ENCODE measurements at regions not wholly inside any gene's neighbourhood (a gene's known extent, or its start where the extent isn't known, plus 50 kb on each side); places are given as distances from the start of the nearest gene placed in this dataset.

DNA sequence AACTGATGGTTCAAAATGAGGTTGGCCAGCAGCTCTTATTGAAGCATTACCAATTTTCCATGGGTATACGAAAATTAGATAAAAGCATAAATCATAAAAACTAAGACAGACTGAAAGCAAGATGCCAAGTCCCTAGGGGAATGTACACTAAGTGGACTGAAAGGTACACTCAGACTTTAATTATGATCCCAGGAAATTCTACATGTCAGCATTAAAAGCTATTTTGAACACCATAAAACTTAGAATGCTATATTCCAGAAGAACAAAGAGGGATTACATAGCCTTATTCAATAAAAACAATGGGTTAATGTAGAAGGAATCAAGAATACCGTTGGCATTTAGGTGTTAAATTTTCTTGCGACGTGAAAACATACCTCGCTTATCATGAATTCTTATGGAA, 558.5 kb downstream of the LRRIQ3 start (continued):
- no peak for TF ChIP-seq RAD21 (IDR thresholded peaks at IDR 0.05; ENCODE audit: insufficient read depth, low read depth, low read length)
- TF ChIP-seq POU2F2 (IDR thresholded peaks at IDR 0.05; ENCODE audit: borderline replicate concordance, low read depth, low read length) = no peak
- no peak for TF ChIP-seq CUX1 (IDR thresholded peaks at IDR 0.05; ENCODE audit: insufficient replicate concordance, low read depth, low read length)
- TF ChIP-seq SIN3A (IDR thresholded peaks at IDR 0.05; ENCODE audit: low read depth, low read length) = no peak
- no peak for TF ChIP-seq MEF2A (IDR thresholded peaks at IDR 0.05; ENCODE audit: insufficient read depth, low read depth, low read length)
- TF ChIP-seq HDAC2 (IDR thresholded peaks at IDR 0.05) = no peak

- no peaks in the 10 kb centered on the region for H3K79me2 ChIP-seq (ENCODE audit: control insufficient read depth, insufficient read depth, low read length)
Observed at GRCh38 chr1:73637264-73637663, 560.7 kb downstream of the LRRIQ3 start.

More at GRCh38 chr1:73637264-73637663, 560.7 kb downstream of the LRRIQ3 start:
- Histone ChIP-seq H3K36me3 (ENCODE audit: control insufficient read depth in 2 of 2, insufficient read depth in 2 of 2, low read length in 1 of 2) (no peaks in the 10 kb centered on the region), H3K4me2 (ENCODE audit: control insufficient read depth, insufficient read depth) (no peak overlapping the region), H3K9me3 (replicated peaks; ENCODE audit: control insufficient read depth, insufficient read depth, low read length) (no peaks in the 10 kb centered on the region), H4K20me1 (ENCODE audit: control insufficient read depth, insufficient read depth) (no peaks in the 10 kb centered on the region), H3K4me1 (ENCODE audit: control insufficient read depth, insufficient read depth, low read length) (no peaks in the 10 kb centered on the region), H3K4me3 (no peak overlapping the region), H2AFZ (ENCODE audit: control insufficient read depth, low read depth, low read length) (no peak overlapping the region), H3K27ac (ENCODE audit: control insufficient read depth, insufficient read depth) (no peak overlapping the region), H3K9ac (ENCODE audit: control insufficient read depth, insufficient read depth, low read length) (no peak overlapping the region), H3K27me3 (replicated peaks in 1 of 2; ENCODE audit: control insufficient read depth in 2 of 2, insufficient read depth in 2 of 2, low read length in 1 of 2) (no peaks in the 10 kb centered on the region)
- CTCF ChIA-PET = no interaction called here
- POLR2A ChIA-PET = no interaction called here
- no TSS peak for BruUV-seq (replicated peaks)
- in situ Hi-C loops (cut with MboI) (no loop called here), intact Hi-C loops (cut with micrococcal nuclease; ENCODE audit: unreplicated experiment) (no loop called here)
- no peak for FAIRE-seq
- DNase-seq (ENCODE audit: low read depth, low spot score) = no peak
- 33% methylated on average over 2 of the region's 2 CpGs for WGBS (ENCODE audit: insufficient coverage, insufficient replicate concordance, low lambda C conversion rate, missing lambda C conversion rate)
- no peak for ATAC-seq
- SMC1A ChIA-PET (ENCODE audit: uncharacterized antibody, unreplicated experiment) = no interaction called here
- RAD21 ChIA-PET (ENCODE audit: unreplicated experiment) = no interaction called here
- no peak for TF ChIP-seq CEBPB (IDR thresholded peaks at IDR 0.05; ENCODE audit: borderline replicate concordance in 1 of 2, low read depth in 2 of 2, low read length in 2 of 2)
- TF ChIP-seq ZBTB11 (CRISPR knock-in tag; IDR thresholded peaks at IDR 0.05) = no peak
- no peak for TF ChIP-seq RB1 (IDR thresholded peaks at IDR 0.05; ENCODE audit: borderline replicate concordance)
- no peak for TF ChIP-seq ZNF207 (IDR thresholded peaks at IDR 0.05; ENCODE audit: borderline replicate concordance)
- no peak for TF ChIP-seq GATAD2B (conservative IDR thresholded peaks at IDR 0.05; ENCODE audit: low read depth)
